Activated CD4-positive, alpha-beta T cell treated with anti-CD3 and anti-CD28 coated beads, Interleukin-2, amount 50 U/mL, for 48 hours (primary cell): ENCODE measurements at regions not wholly inside any gene's neighbourhood (a gene's known extent, or its start where the extent isn't known, plus 50 kb on each side); places are given as distances from the start of the nearest gene placed in this dataset.
A peak's percentile ranks its signal among the peaks of the same experiment; 100 is the strongest.
"Not testable (repeated sequence)": the region's sequence is repeated elsewhere in the genome, so short reads cannot be mapped to it uniquely, and the experiment has no call there.

ENCODE experiments used
- DNase-seq, 2 experiments: peaks; one replicate each; pipeline ENCODE4 v3.0.0-alpha.2; 2020

GRCh38 chr6:9057937-9058336 is 622.6 kb upstream of the SLC35B3 start:
- DNase-seq, result no peak

- DNase-seq, result no peak
These were observed 621.2 kb upstream of the SLC35B3 start for GRCh38 chr6:9056556-9056955.

- no peak for DNase-seq
These were observed 609.1 kb upstream of the SLC35B3 start for GRCh38 chr6:9044426-9044825.

- no peak for DNase-seq
These were observed 605.4 kb upstream of the SLC35B3 start for GRCh38 chr6:9040718-9041117.

GRCh38 chr6:9039258-9039657 is 603.9 kb upstream of the SLC35B3 start:
- DNase-seq, result no peak

GRCh38 chr6:9028086-9028485 is 592.7 kb upstream of the SLC35B3 start:
- DNase-seq, result no peak

- no peak for DNase-seq
These were observed 590.5 kb upstream of the SLC35B3 start for GRCh38 chr6:9025796-9026394.

GRCh38 chr6:9025228-9025627 is 589.9 kb upstream of the SLC35B3 start:
- no peak for DNase-seq

- not testable (repeated sequence) for DNase-seq
These were observed 588.9 kb upstream of the SLC35B3 start for GRCh38 chr6:9024246-9024645.

GRCh38 chr6:9020001-9020400 is 584.7 kb upstream of the SLC35B3 start:
- no peak for DNase-seq

- no peak for DNase-seq
These were observed 574.6 kb upstream of the SLC35B3 start for GRCh38 chr6:9009931-9010330.

- DNase-seq, result no peak
These were observed 571.7 kb upstream of the SLC35B3 start for GRCh38 chr6:9007027-9007426.

GRCh38 chr6:9002833-9003232 is 567.5 kb upstream of the SLC35B3 start:
- DNase-seq, result no peak

- DNase-seq, result no peak
These were observed 559.8 kb upstream of the SLC35B3 start for GRCh38 chr6:8995156-8995555.

GRCh38 chr6:8993111-8993510 is 557.8 kb upstream of the SLC35B3 start:
- DNase-seq, result no peak

- no peak for DNase-seq
These were observed 556.5 kb upstream of the SLC35B3 start for GRCh38 chr6:8991844-8992243.

GRCh38 chr6:8990075-8990474 is 554.7 kb upstream of the SLC35B3 start:
- DNase-seq, result no peak

GRCh38 chr6:8983202-8983688 is 547.9 kb upstream of the SLC35B3 start:
- DNase-seq, result peak; percentile 57 to 63

- DNase-seq, result no peak
These were observed 547.3 kb upstream of the SLC35B3 start for GRCh38 chr6:8982668-8983067.

GRCh38 chr6:8973395-8973794 is 538.0 kb upstream of the SLC35B3 start:
- DNase-seq, result no peak

- no peak for DNase-seq
These were observed 534.4 kb upstream of the SLC35B3 start for GRCh38 chr6:8969747-8970146.

GRCh38 chr6:8958894-8959511 is 523.7 kb upstream of the SLC35B3 start:
- DNase-seq, result no peak

GRCh38 chr6:8953310-8953709 is 518.0 kb upstream of the SLC35B3 start:
- DNase-seq, result no peak

- no peak for DNase-seq
These were observed 513.4 kb upstream of the SLC35B3 start for GRCh38 chr6:8948733-8949132.

- DNase-seq, result no peak
These were observed 512.6 kb upstream of the SLC35B3 start for GRCh38 chr6:8947900-8948299.
